Effector memory CD8-positive, alpha-beta T cell (primary cell): ENCODE measurements at regions not wholly inside any gene's neighbourhood (a gene's known extent, or its start where the extent isn't known, plus 50 kb on each side); places are given as distances from the start of the nearest gene placed in this dataset.

Source experiments
- ATAC-seq: fragments of 150-1000 bp; cut with Tn5 transposase; replicated peaks from 2 replicates; pipeline ENCODE4 v1.10.0; 2021; ENCODE audit warnings: mild to moderate bottlenecking, moderate library complexity
- DNase-seq, 3 experiments: peaks; one replicate each; pipeline ENCODE4 v3.0.0; 2021
- H3K27ac Mint-ChIP-seq, 2 donors: one replicate each; pipeline ENCODE4 v1.8.0; 2022; ENCODE audit warnings: mild to moderate bottlenecking in 2 of 2, mixed read lengths in 2 of 2, moderate library complexity in 2 of 2
- H3K27me3 Mint-ChIP-seq, 2 donors: one replicate each; pipeline ENCODE4 v1.8.0; 2022; ENCODE audit warnings: mixed read lengths in 2 of 2
- H3K36me3 Mint-ChIP-seq: one replicate; pipeline ENCODE4 v1.8.0; 2022; ENCODE audit warnings: mild to moderate bottlenecking, moderate library complexity, mixed read lengths; ENCODE audit not compliant: insufficient read depth
- H3K4me1 Mint-ChIP-seq, 2 donors: one replicate each; pipeline ENCODE4 v1.8.0; 2022; ENCODE audit warnings: low read depth in 2 of 2, mixed read lengths in 2 of 2
- H3K4me3 Mint-ChIP-seq, 2 donors: one replicate each; pipeline ENCODE4 v1.8.0; 2022; ENCODE audit warnings: mild to moderate bottlenecking in 2 of 2, mixed read lengths in 2 of 2, moderate library complexity in 2 of 2
- H3K9me3 Mint-ChIP-seq, 2 donors: one replicate each; pipeline ENCODE4 v1.8.0; 2022; ENCODE audit warnings: mixed read lengths in 2 of 2

DNA sequence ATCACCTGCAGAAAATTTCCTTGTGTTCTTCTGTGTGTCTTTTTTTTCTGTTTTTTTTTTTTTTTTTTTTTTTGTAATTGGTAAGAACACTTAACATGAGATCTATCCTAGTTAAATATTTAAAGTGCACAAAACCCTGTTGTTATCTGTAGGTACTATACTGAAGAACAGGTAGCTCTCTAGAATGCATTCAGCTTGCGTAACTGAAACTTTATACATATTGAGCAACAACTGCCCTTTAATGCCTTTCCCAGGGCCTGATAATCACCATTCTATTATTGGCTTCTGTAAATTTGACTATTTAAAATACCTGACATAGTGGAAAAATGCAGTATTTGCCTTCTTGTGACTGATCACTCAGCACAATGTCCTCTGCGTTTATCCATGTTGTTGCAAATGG, 701.8 kb downstream of the SUCLG1 start:
- peaks cover 2 to 8% of the 10 kb centered on the region in 2 donors for H3K9me3 Mint-ChIP-seq
- no peaks in the 10 kb centered on the region for H3K4me1 Mint-ChIP-seq
- H3K36me3 Mint-ChIP-seq, result peaks cover 4% of the 10 kb centered on the region
- no peaks in the 10 kb centered on the region for H3K27me3 Mint-ChIP-seq
- no peak for ATAC-seq
- DNase-seq, result no peak
- no peak overlapping the region for H3K4me3 Mint-ChIP-seq
- no peak overlapping the region for H3K27ac Mint-ChIP-seq

DNA sequence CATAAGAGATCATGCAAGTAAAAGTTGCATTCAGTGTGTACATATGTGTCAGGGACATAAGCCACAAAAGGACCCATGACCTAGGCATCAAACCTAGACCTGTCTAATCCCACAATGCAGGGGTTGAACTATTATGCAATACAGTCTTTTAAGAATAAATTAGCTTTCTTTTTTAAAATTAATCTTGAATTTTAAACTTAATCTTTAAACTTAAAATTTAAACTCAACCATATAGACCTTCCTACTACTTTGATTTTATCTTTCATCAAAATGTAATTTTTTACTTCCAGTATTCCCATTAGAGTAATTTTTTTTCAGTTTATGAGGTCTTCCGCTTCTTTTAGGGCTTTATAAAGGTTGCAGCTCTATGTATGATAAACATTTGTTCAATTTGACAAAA, 702.9 kb downstream of the SUCLG1 start:
- DNase-seq (no peak), ATAC-seq (no peak)
- Mint-ChIP-seq H3K27ac (no peak overlapping the region), H3K9me3 (peaks cover 2 to 8% of the 10 kb centered on the region in 2 donors), H3K4me3 (no peak overlapping the region), H3K4me1 (no peaks in the 10 kb centered on the region), H3K27me3 (no peaks in the 10 kb centered on the region), H3K36me3 (peaks cover 4% of the 10 kb centered on the region)

DNA sequence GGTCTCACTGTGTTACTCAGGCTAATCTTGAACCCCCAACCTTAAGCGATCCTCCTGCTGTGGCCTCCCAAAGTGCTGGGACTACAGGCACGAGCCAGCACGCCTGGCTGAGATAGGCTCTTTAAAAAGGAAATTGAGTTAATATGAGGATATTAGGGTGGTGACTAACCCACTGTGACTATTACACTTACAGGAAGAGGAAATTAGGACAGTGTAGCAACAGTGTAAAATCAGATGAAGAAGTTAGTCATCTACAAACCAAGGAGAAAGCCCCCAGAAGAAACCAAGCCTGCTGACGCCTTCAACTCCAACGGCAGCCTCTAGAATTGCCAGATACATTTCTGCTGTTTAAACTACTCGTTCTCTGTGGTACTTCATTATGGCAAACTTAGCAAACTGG, 711.9 kb downstream of the SUCLG1 start:
- Mint-ChIP-seq H3K9me3 (peaks cover 5 to 11% of the 10 kb centered on the region in 2 donors), H3K27me3 (no peaks in the 10 kb centered on the region), H3K4me1 (no peaks in the 10 kb centered on the region), H3K27ac (no peak overlapping the region), H3K36me3 (no peaks in the 10 kb centered on the region), H3K4me3 (no peak overlapping the region)
- DNase-seq (no peak), ATAC-seq (no peak)

DNA sequence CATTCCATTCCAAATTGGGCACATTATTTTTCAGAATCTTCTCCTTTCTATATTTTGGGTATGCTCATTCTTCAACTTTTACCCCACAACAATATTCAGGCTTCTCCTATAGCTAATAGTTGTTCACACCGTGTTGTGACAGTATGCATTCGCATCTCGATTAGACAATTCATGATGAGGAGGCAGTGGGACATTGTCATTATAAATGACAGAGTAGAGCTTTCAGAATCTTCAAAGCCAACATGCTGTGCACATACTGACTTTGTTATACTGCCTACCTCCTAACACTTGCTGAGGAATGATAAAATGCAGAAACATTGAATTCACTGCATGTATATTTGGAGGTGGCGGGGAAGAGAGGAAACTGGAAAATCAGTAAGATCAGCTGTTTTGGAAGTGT, 714.2 kb downstream of the SUCLG1 start:
- H3K27ac Mint-ChIP-seq, result no peak overlapping the region
- DNase-seq, result no peak
- H3K36me3 Mint-ChIP-seq, result no peaks in the 10 kb centered on the region
- H3K27me3 Mint-ChIP-seq, result no peaks in the 10 kb centered on the region
- H3K4me3 Mint-ChIP-seq, result no peak overlapping the region
- H3K4me1 Mint-ChIP-seq, result no peaks in the 10 kb centered on the region
- ATAC-seq, result no peak
- H3K9me3 Mint-ChIP-seq, result peaks cover 14% of the 10 kb centered on the region in 2 donors

DNA sequence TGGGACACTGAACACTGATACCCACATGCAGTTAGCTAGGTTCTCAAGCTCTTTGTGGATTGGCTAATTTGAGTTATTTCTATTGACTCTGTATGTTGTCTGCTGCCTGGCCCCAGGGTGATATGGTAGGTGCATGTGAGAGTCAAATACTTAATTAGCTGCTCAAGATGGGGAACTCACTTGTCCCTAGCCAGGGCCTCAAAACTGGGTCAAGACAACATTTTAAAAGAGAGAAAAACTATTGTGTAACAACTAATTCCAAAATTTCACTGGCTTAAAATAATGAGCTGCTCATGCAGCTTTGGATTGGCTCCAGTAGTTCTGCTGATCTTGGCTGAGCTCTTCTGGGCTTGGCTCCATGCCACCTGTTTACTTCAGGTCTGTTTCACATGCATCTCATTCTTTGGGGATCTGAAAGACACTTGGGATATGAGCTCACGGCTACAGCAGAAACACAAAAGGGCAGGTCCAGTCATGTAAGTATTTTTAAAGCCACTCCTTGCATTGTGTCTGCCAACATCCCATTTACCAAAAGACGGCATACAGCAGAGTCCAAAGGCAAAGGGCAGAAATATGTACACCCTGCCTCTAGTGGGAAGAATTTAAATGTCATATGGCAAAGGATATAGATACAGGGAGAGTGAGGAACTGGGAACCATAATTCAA, 716.8 kb downstream of the SUCLG1 start:
- ATAC-seq, result no peak
- Mint-ChIP-seq H3K9me3 (peaks cover 11 to 16% of the 10 kb centered on the region in 2 donors), H3K27ac (no peak overlapping the region), H3K4me3 (no peak overlapping the region), H3K27me3 (no peaks in the 10 kb centered on the region), H3K4me1 (no peaks in the 10 kb centered on the region), H3K36me3 (no peaks in the 10 kb centered on the region)
- DNase-seq, result no peak

DNA sequence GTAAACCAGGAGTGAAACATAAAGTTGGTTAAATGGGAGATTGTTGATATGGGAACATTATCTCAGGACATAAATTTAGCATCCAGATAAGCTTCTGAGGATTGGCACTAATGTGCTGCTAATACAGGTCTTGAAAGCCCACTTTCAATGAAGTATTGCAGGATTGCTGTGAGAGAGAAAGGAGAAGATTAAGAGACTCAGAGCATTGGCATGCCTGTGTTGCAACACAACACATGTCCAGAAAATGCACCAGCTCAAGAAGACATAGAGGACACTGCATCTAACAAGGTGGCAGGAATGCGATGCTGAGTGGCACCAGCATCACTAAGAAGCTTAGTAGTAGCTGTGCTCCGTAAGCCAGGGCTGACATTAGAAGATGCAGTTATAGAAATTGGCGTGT, 728.9 kb downstream of the SUCLG1 start:
- no peak overlapping the region for H3K27ac Mint-ChIP-seq
- no peaks in the 10 kb centered on the region for H3K36me3 Mint-ChIP-seq
- ATAC-seq (no peak), DNase-seq (no peak)
- H3K4me3 Mint-ChIP-seq, result no peak overlapping the region
- no peaks in the 10 kb centered on the region for H3K27me3 Mint-ChIP-seq
- peaks cover 14 to 21% of the 10 kb centered on the region in 2 donors for H3K9me3 Mint-ChIP-seq
- no peaks in the 10 kb centered on the region for H3K4me1 Mint-ChIP-seq

DNA sequence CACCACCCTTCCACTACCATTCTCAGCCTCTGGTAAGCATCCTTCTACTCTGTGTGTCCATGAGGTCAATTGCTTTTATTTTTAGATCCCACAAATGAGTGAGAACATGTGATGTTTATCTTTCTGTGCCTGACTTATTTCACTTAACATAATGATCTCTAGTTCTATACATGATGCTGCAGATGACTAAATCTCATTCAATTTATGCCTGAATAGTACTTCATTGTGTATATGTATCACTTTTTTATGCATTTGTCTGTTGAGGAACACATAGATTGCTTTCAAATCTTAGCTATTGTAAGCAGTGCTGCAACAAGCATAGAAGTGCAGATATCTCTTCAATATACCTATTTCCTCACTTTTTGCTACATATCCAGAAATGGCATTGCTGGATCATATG, 733.3 kb downstream of the SUCLG1 start:
- Mint-ChIP-seq H3K27me3 (no peaks in the 10 kb centered on the region), H3K27ac (no peak overlapping the region), H3K4me1 (no peaks in the 10 kb centered on the region), H3K4me3 (no peak overlapping the region), H3K9me3 (peaks cover 15 to 23% of the 10 kb centered on the region in 2 donors), H3K36me3 (no peaks in the 10 kb centered on the region)
- no peak for DNase-seq
- no peak for ATAC-seq

DNA sequence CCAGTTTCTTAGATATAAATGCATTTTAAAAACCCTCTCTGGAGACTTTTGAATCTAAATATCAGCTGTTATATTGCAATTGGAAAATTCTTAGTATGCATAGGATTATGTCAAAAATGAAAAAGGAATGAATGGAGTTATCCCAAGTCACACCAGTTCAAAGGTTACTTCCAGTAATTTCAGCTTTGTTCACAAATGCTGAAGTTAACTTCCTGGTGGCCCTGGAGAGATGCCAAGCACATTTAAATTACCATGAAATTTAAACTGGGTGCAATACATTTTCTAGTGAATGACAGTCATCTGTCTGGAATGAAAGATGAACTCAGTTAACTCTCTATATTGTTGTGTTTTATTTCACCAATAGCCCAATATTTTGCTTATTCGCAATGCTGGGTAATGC, 753.9 kb downstream of the SUCLG1 start:
- no peak for DNase-seq
- Mint-ChIP-seq H3K27ac (no peak overlapping the region), H3K36me3 (peaks cover 2% of the 10 kb centered on the region), H3K27me3 (no peaks in the 10 kb centered on the region), H3K4me3 (no peak overlapping the region), H3K4me1 (no peaks in the 10 kb centered on the region), H3K9me3 (peaks cover 0 to 1% of the 10 kb centered on the region in 2 donors)
- ATAC-seq, result no peak

DNA sequence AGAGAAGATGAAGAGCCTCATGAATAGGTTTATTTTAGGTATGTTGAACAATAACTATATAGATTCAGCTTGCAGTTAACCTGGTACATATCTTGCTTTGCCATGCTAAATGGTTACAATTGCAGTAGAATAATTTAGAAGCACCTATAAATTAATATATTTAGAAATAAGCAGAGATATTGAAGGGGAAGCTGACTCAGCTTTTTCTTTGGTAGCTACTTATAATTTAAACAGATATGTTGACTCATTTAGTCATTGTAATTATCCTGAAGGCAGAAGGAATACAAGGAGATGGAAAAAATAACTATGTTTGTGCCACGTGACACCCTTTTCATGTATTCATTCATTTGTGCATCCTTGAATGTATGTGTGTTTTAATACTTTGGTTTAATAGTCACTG, 755.5 kb downstream of the SUCLG1 start:
- no peaks in the 10 kb centered on the region for H3K27me3 Mint-ChIP-seq
- no peak overlapping the region for H3K27ac Mint-ChIP-seq
- ATAC-seq (no peak), DNase-seq (no peak)
- H3K4me1 Mint-ChIP-seq, result no peaks in the 10 kb centered on the region
- H3K36me3 Mint-ChIP-seq, result peaks cover 2% of the 10 kb centered on the region
- H3K9me3 Mint-ChIP-seq, result peaks cover 0 to 1% of the 10 kb centered on the region in 2 donors
- no peak overlapping the region for H3K4me3 Mint-ChIP-seq

DNA sequence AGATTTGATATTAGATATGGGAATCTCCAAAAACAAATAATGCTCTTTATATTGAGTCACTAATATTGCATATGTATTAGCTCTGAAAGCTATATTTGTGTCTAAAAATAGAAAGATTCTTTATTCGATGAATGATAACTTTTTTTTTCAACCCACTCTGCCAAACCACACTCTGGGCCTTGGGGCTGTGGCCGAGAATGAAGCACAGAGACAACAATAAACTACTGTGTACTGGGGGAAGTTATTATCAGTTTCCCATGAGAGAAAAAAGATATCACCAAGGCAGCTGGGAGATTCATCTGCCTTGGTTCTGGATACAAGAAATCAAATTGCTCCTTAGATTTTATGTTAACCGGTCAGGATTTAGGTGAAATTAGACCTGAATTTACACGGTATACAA, 762.2 kb downstream of the SUCLG1 start:
- H3K27ac Mint-ChIP-seq, result no peak overlapping the region
- H3K9me3 Mint-ChIP-seq, result peaks cover 10 to 12% of the 10 kb centered on the region in 2 donors
- no peaks in the 10 kb centered on the region for H3K27me3 Mint-ChIP-seq
- ATAC-seq, result no peak
- no peak for DNase-seq
- no peak overlapping the region for H3K4me3 Mint-ChIP-seq
- no peaks in the 10 kb centered on the region for H3K36me3 Mint-ChIP-seq
- no peaks in the 10 kb centered on the region for H3K4me1 Mint-ChIP-seq

DNA sequence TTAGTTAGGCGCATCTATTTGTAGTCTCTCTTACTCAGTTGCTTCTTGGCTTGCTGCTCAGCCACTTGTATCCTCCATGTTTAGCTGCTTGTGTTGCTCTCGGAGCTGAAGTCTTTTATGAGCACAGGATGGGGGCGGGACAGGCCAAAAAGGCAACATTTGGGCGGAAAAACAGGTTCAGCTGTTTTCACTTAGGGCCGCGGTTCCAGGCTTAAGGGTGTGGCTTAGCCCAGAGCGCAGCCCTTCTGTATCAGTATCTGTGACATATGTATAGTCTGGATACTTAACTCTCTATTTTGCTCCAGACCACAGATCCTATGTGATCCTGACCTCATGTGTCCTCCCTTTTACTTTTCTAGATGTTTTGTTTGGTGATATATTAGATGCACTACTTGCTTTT, 763.5 kb downstream of the SUCLG1 start:
- no peaks in the 10 kb centered on the region for H3K27me3 Mint-ChIP-seq
- H3K27ac Mint-ChIP-seq, result no peak overlapping the region
- H3K36me3 Mint-ChIP-seq, result no peaks in the 10 kb centered on the region
- peaks cover 10 to 15% of the 10 kb centered on the region in 2 donors for H3K9me3 Mint-ChIP-seq
- ATAC-seq (no peak), DNase-seq (no peak)
- no peaks in the 10 kb centered on the region for H3K4me1 Mint-ChIP-seq
- no peak overlapping the region for H3K4me3 Mint-ChIP-seq

DNA sequence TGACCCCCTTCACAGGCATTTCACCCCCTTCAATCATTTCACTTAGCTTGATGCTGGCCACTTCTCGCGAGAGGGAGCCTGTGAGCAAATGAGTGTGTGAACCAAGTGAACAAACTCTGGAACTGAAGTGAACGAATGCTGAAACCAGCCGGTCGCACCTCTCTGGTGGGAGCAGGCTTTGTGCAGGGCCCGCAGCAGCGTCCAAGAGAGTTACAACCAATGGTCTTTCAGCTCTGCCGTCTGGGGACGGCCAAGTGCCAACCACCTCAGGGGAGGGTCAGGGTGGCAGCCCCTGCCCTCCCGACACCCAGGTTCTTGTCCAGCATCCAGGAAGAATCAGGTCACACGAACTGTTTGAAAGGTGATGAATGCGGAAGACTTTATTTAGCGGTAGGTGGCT, 764.0 kb downstream of the SUCLG1 start:
- Mint-ChIP-seq H3K9me3 (peaks cover 10 to 15% of the 10 kb centered on the region in 2 donors), H3K4me1 (no peaks in the 10 kb centered on the region), H3K4me3 (no peak overlapping the region), H3K27ac (no peak overlapping the region), H3K36me3 (no peaks in the 10 kb centered on the region), H3K27me3 (no peaks in the 10 kb centered on the region)
- DNase-seq, result no peak
- ATAC-seq, result no peak

DNA sequence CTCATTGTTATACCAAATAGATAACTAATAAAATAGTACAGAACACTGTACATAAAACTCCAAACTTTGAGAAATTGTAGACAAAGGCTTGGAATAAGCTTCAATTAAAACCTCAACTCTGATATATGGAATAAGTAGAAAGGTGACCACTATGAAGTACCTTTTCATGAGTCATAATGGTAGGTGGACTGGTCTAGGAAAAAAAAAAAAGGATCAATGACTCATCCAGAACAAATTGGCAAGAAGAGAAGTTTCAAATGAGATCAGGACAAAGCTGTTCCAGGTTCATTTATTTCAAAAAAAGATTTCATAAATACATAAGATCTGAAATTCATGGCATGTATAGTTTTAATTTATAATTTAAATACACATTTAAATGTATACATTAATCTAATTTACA, 769.7 kb downstream of the SUCLG1 start:
- no peaks in the 10 kb centered on the region for H3K27me3 Mint-ChIP-seq
- H3K27ac Mint-ChIP-seq, result no peak overlapping the region
- H3K36me3 Mint-ChIP-seq, result no peaks in the 10 kb centered on the region
- DNase-seq (no peak), ATAC-seq (no peak)
- no peaks in the 10 kb centered on the region for H3K4me1 Mint-ChIP-seq
- H3K4me3 Mint-ChIP-seq, result no peak overlapping the region
- peaks cover 2 to 7% of the 10 kb centered on the region in 2 donors for H3K9me3 Mint-ChIP-seq

DNA sequence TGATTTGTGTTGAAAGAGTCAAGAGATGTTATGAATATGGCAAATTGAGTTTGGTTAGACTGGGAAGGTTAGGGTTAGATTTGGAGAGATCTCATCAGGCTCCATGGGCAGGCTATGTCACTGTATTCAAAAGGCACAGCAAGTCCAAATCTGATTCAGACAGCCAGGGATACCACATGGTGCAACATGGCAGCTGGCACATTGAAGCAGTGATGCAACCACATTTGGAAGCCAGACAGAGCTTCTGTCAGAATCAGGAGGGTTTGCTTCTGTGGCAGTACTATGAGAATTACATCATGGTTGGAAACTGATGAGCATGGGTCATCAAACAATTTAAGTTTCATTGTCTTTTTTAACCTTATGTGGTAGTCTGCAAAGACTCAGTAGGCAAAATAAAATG, 772.2 kb downstream of the SUCLG1 start:
- Mint-ChIP-seq H3K4me1 (no peaks in the 10 kb centered on the region), H3K9me3 (peaks cover 0 to 4% of the 10 kb centered on the region in 2 donors), H3K27me3 (no peaks in the 10 kb centered on the region), H3K4me3 (no peak overlapping the region), H3K27ac (no peak overlapping the region), H3K36me3 (no peaks in the 10 kb centered on the region)
- no peak for ATAC-seq
- no peak for DNase-seq

DNA sequence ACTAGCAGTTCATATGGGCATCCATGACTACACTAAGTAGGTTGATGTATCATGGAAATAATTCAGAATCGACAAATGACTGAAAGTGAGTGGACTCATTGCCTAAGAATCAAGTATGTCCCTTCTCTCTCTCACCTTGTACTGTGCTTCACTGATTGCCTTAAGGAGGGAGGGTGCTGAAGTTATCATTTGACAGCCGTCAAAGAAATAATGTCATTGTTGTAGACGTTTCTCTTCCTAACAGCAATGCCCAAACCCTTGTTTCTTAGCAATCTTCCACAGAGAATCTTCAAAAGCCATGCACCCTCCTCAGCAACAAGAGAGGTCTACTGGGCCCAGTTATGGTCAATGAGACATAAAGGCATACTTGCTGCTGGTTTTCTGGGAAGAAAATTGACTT, 785.0 kb downstream of the SUCLG1 start:
- no peaks in the 10 kb centered on the region for H3K36me3 Mint-ChIP-seq
- H3K9me3 Mint-ChIP-seq, result peaks cover 5 to 7% of the 10 kb centered on the region in 2 donors
- H3K27me3 Mint-ChIP-seq, result no peaks in the 10 kb centered on the region
- DNase-seq, result no peak
- H3K4me3 Mint-ChIP-seq, result no peak overlapping the region
- ATAC-seq, result no peak
- no peak overlapping the region for H3K27ac Mint-ChIP-seq
- no peaks in the 10 kb centered on the region for H3K4me1 Mint-ChIP-seq
